ENCODE measurements at regions not wholly inside any gene's neighbourhood (a gene's known extent, or its start where the extent isn't known, plus 50 kb on each side); places are given as distances from the start of the nearest gene placed in this dataset.

- no peak for DNase-seq (ENCODE audit: low read depth in 2 of 3, low spot score in 1 of 3)
These were observed 485.8 kb upstream of the MGMT start for GRCh38 chr10:128981251-128981650.

- no peak for DNase-seq (ENCODE audit: low read depth in 2 of 3, low spot score in 1 of 3)
These were observed 485.0 kb upstream of the MGMT start for GRCh38 chr10:128981881-128982615.

GRCh38 chr10:128982616-128982915 is 484.5 kb upstream of the MGMT start:
- DNase-seq (ENCODE audit: low read depth in 2 of 3, low spot score in 1 of 3): no peak

GRCh38 chr10:128985036-128985435 is 482.0 kb upstream of the MGMT start:
- DNase-seq (ENCODE audit: low read depth in 2 of 3, low spot score in 1 of 3): no peak

GRCh38 chr10:128990986-128991385 is 476.1 kb upstream of the MGMT start:
- DNase-seq (ENCODE audit: low read depth in 2 of 3, low spot score in 1 of 3): no peak

- no peak for DNase-seq (ENCODE audit: low read depth in 2 of 3, low spot score in 1 of 3)
These were observed 474.3 kb upstream of the MGMT start for GRCh38 chr10:128992770-128993169.

GRCh38 chr10:128993443-128993842 is 473.6 kb upstream of the MGMT start:
- DNase-seq (ENCODE audit: low read depth in 2 of 3, low spot score in 1 of 3): no peak

- no peak for DNase-seq (ENCODE audit: low read depth in 2 of 3, low spot score in 1 of 3)
These were observed 473.0 kb upstream of the MGMT start for GRCh38 chr10:128993911-128994538.

- DNase-seq (ENCODE audit: low read depth in 2 of 3, low spot score in 1 of 3): no peak
These were observed 472.4 kb upstream of the MGMT start for GRCh38 chr10:128994598-128995143.

GRCh38 chr10:128995676-128996075 is 471.4 kb upstream of the MGMT start:
- DNase-seq (ENCODE audit: low read depth in 2 of 3, low spot score in 1 of 3): no peak

- no peak for DNase-seq (ENCODE audit: low read depth in 2 of 3, low spot score in 1 of 3)
These were observed 470.9 kb upstream of the MGMT start for GRCh38 chr10:128996092-128996491.

GRCh38 chr10:128998101-128998805 is 468.8 kb upstream of the MGMT start:
- DNase-seq (ENCODE audit: low read depth in 2 of 3, low spot score in 1 of 3): no peak

GRCh38 chr10:129004398-129004797 is 462.6 kb upstream of the MGMT start:
- no peak for DNase-seq (ENCODE audit: low read depth in 2 of 3, low spot score in 1 of 3)

- no peak for DNase-seq (ENCODE audit: low read depth in 2 of 3, low spot score in 1 of 3)
These were observed 462.0 kb upstream of the MGMT start for GRCh38 chr10:129005080-129005479.

- no peak for DNase-seq (ENCODE audit: low read depth in 2 of 3, low spot score in 1 of 3)
These were observed 461.2 kb upstream of the MGMT start for GRCh38 chr10:129005804-129006203.

GRCh38 chr10:129018511-129018910 is 448.5 kb upstream of the MGMT start:
- no peak for DNase-seq (ENCODE audit: low read depth in 2 of 3, low spot score in 1 of 3)

- DNase-seq (ENCODE audit: low read depth in 2 of 3, low spot score in 1 of 3): no peak
These were observed 446.2 kb upstream of the MGMT start for GRCh38 chr10:129020651-129021330.

- DNase-seq (ENCODE audit: low read depth in 2 of 3, low spot score in 1 of 3): no peak
These were observed 445.3 kb upstream of the MGMT start for GRCh38 chr10:129021594-129022304.

- DNase-seq (ENCODE audit: low read depth in 2 of 3, low spot score in 1 of 3): no peak
These were observed 444.0 kb upstream of the MGMT start for GRCh38 chr10:129023082-129023481.

GRCh38 chr10:129024046-129024445 is 443.0 kb upstream of the MGMT start:
- no peak for DNase-seq (ENCODE audit: low read depth in 2 of 3, low spot score in 1 of 3)

- no peak for DNase-seq (ENCODE audit: low read depth in 2 of 3, low spot score in 1 of 3)
These were observed 441.3 kb upstream of the MGMT start for GRCh38 chr10:129025787-129026186.
